ENCODE measurements at regions not wholly inside any gene's neighbourhood (a gene's known extent, or its start where the extent isn't known, plus 50 kb on each side); places are given as distances from the start of the nearest gene placed in this dataset.

DNA sequence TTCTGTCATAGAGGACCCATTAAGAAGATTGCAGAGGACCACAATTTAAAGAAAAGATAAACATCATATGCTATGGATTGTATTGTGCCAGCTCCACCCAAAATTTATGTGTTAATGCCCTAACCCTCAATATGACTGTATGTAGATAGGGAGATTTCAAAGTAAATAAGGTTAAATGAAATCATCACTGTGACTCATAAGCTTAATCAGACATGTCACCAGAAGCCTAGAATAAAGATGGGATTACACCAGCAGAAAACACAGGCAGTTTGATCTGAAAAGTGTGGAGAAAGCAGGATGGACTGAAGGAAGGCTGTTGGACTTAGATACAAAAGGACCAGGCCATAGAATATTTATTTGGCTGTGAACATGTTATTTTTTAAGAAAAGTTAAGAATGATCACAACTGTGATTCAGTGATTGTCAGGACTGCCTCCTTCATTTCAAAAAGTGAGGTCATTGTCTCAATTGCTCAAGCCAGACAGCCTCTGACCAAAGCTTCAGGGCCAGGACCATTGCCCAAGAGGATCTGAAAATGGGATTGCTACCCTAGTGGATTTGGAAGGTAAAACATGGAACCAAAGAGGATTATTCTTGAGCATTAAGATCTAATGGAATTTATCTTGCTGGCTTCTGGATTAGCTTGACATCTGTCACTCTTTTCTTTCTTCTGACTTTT lies 270.8 kb upstream of the POM121L12 start:
- no peak for TF ChIP-seq POLR2AphosphoS5 (IDR thresholded peaks at IDR 0.05)
- no peak for TF ChIP-seq POLR2A (IDR thresholded peaks at IDR 0.05)
